ENCODE measurements at regions not wholly inside any gene's neighbourhood (a gene's known extent, or its start where the extent isn't known, plus 50 kb on each side); places are given as distances from the start of the nearest gene placed in this dataset.

DNA sequence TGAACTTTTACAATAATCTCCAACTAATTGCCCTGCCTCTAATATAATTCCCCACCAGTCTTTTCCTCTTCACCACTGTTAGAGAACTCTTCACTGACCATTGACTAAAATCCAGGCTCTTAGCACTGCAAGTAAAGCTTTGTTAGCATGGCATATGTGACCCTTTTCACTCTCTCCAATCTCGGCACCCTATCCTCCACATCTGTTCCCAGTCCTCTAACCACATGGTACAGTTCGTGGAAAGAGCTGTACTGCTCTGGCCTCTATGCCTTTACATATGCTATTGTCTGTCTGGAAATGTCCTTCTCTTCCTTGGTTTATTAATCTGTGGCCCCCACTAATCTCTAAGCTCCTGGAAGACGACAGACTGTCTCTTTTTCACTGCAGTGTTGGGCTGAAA, 63.0 kb upstream of the EIF2S2 start:
- ChIA-PET POLR2A (no interaction called here), CTCF (interaction anchor here (4.4 kb wide), 1 partner anchor 15 kb away, joined by 15 read pairs; no protein-coding TSS in a partner anchor)
- TF ChIP-seq, protein P1, sequence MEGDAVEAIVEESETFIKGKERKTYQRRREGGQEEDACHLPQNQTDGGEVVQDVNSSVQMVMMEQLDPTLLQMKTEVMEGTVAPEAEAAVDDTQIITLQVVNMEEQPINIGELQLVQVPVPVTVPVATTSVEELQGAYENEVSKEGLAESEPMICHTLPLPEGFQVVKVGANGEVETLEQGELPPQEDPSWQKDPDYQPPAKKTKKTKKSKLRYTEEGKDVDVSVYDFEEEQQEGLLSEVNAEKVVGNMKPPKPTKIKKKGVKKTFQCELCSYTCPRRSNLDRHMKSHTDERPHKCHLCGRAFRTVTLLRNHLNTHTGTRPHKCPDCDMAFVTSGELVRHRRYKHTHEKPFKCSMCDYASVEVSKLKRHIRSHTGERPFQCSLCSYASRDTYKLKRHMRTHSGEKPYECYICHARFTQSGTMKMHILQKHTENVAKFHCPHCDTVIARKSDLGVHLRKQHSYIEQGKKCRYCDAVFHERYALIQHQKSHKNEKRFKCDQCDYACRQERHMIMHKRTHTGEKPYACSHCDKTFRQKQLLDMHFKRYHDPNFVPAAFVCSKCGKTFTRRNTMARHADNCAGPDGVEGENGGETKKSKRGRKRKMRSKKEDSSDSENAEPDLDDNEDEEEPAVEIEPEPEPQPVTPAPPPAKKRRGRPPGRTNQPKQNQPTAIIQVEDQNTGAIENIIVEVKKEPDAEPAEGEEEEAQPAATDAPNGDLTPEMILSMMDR (IDR thresholded peaks at IDR 0.05; ENCODE audit: low read depth, low read length) = no peak
- no peak for DNase-seq (ENCODE audit: low read depth, low spot score)
- Histone ChIP-seq H3K9me3 (ENCODE audit: control insufficient read depth, insufficient read depth, low read length) (no peaks in the 10 kb centered on the region), H3K4me3 (ENCODE audit: low read depth, low read length) (no peak overlapping the region), H3K27me3 (ENCODE audit: control insufficient read depth, insufficient read depth, low read length) (peaks cover 13% of the 10 kb centered on the region), H3K27ac (ENCODE audit: low read depth, low read length) (no peak overlapping the region)

DNA sequence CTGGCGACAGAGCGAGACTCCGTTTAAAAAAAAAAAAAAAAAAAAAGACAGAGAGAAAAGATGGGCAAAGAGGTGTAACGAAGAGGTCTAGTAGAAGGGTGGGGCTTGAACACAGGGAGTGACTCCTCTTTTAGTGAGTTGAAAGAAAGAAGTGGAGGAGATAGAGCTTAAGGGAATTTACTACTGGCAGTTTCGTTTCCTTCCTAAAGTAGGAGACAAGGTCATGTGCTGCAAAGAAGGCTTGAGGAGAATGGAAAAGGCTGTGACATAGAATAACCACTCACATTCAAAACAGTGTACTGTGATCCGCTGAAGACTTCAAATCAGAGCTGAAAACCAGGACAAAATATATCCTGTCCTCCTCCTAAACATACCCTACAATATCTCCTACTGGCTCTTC, 63.8 kb upstream of the EIF2S2 start:
- Histone ChIP-seq H3K27ac (ENCODE audit: low read depth, low read length) (no peak overlapping the region), H3K9me3 (ENCODE audit: control insufficient read depth, insufficient read depth, low read length) (no peaks in the 10 kb centered on the region), H3K27me3 (ENCODE audit: control insufficient read depth, insufficient read depth, low read length) (peaks cover 17% of the 10 kb centered on the region), H3K4me3 (ENCODE audit: low read depth, low read length) (no peak overlapping the region)
- CTCF ChIA-PET = interaction anchor here (4.4 kb wide), 1 partner anchor 15 kb away, joined by 15 read pairs; no protein-coding TSS in a partner anchor
- no peak for DNase-seq (ENCODE audit: low read depth, low spot score)
- POLR2A ChIA-PET = no interaction called here
- TF ChIP-seq, protein P1 (IDR thresholded peaks at IDR 0.05; ENCODE audit: low read depth, low read length) = no peak

DNA sequence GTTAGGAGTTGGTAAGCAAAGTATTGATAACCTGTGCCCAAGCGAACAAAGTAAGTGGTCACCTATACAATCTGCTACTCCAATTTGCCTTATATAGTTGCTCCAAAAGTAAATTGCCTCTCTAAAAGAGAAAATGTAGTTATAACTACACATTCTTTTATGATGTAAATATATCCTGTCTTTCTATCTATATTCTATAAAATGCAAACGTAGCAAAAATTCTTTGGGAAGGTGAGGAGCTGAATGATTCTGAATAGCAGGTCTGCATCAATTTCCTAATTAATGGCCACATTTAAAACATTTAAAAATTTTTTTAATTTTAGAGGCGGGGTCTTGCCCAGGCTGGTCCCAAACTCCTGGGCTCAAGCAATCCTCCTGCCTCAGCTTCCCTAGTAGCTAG, 64.2 kb upstream of the ASIP start:
- no peak overlapping the region for H3K4me3 ChIP-seq (ENCODE audit: low read depth, low read length)
- no peak for DNase-seq (ENCODE audit: low read depth, low spot score)
- H3K27me3 ChIP-seq (ENCODE audit: control insufficient read depth, insufficient read depth, low read length) = peaks cover 15% of the 10 kb centered on the region
- H3K27ac ChIP-seq (ENCODE audit: low read depth, low read length) = no peak overlapping the region
- POLR2A ChIA-PET = no interaction called here
- H3K9me3 ChIP-seq (ENCODE audit: control insufficient read depth, insufficient read depth, low read length) = no peaks in the 10 kb centered on the region
- TF ChIP-seq, protein P1 (IDR thresholded peaks at IDR 0.05; ENCODE audit: low read depth, low read length) = no peak
- CTCF ChIA-PET = interaction anchor here (4.4 kb wide), 1 partner anchor 13 kb away, joined by 15 read pairs; no protein-coding TSS in a partner anchor

DNA sequence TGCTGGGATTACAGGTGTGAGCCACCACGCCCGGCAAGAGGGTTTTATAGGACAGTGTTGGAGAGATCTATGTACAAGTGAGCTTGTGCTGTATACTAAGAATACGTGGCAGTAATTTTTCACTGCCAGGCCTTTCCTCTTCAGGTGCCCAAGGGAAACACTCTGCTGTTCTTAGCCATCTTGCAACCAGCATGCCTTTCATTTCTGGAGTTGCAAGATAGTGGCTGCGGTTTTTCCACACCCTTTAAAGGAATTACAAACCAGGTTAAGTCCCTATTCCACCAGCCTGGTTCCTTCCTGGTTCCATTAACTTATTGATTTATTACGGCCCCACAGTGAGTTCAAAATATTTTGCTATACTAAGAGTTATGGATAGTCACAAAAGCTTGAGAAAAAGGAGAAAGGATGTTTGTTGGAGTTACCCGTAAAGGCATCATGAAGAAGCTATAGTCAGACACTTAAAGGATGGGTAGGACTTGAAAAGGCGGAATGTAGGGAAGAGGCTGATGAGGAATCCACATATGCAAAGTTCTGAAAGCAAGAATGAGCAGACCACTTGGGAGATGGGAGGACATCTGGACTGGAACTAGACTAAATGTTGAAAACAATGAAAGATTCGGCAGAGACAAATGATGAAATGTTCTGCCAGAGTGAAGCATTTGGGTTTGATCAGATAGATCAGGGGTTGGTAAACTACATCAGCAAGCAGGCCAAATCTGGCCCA, 61.4 kb upstream of the ASIP start:
- no peaks in the 10 kb centered on the region for H3K9me3 ChIP-seq (ENCODE audit: control insufficient read depth, insufficient read depth, low read length)
- no peak overlapping the region for H3K4me3 ChIP-seq (ENCODE audit: low read depth, low read length)
- ChIA-PET POLR2A (no interaction called here), CTCF (no interaction called here)
- TF ChIP-seq, protein P1 (IDR thresholded peaks at IDR 0.05; ENCODE audit: low read depth, low read length) = no peak
- peaks cover 20% of the 10 kb centered on the region for H3K27me3 ChIP-seq (ENCODE audit: control insufficient read depth, insufficient read depth, low read length)
- DNase-seq (ENCODE audit: low read depth, low spot score) = no peak
- H3K27ac ChIP-seq (ENCODE audit: low read depth, low read length) = no peak overlapping the region

DNA sequence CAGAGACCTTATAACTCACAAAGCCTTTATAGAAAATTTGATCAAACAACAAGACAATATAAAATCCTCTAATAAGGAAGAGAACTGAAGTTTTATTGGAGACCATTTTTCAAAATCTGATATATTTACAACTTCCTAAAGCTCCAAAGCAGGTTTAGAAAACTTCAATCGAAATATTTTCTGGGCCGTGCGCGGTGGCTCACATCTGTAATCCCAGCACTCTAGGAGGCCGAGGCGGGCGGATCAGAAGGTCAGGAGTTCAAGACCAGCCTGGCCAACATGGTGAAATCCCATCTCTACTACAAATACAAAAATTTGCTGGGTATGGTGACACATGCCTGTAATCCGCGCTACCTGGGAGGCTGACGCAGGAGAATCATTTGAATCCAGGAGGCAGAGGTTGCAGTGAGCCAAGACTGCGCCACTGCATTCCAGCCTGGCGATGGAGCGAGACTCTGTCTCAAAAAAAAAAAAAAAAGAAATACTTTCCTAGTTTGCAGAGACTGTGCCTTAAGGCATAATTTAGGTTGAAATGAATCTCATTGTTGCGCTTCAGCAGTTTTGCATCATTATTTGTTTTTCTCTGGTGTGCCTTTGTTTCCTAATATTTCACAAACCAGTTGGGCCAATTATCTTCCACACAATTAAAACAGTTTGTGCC, 60.6 kb upstream of the ASIP start:
- no peak overlapping the region for H3K27ac ChIP-seq (ENCODE audit: low read depth, low read length)
- no peak overlapping the region for H3K4me3 ChIP-seq (ENCODE audit: low read depth, low read length)
- H3K27me3 ChIP-seq (ENCODE audit: control insufficient read depth, insufficient read depth, low read length) = peaks cover 23% of the 10 kb centered on the region
- DNase-seq (ENCODE audit: low read depth, low spot score) = no peak
- POLR2A ChIA-PET = no interaction called here
- H3K9me3 ChIP-seq (ENCODE audit: control insufficient read depth, insufficient read depth, low read length) = no peaks in the 10 kb centered on the region
- TF ChIP-seq, protein P1 (IDR thresholded peaks at IDR 0.05; ENCODE audit: low read depth, low read length) = no peak
- CTCF ChIA-PET = no interaction called here
